ENCODE measurements at regions not wholly inside any gene's neighbourhood (a gene's known extent, or its start where the extent isn't known, plus 50 kb on each side); places are given as distances from the start of the nearest gene placed in this dataset.
"Not testable (repeated sequence)": the region's sequence is repeated elsewhere in the genome, so short reads cannot be mapped to it uniquely, and the experiment has no call there.

DNA sequence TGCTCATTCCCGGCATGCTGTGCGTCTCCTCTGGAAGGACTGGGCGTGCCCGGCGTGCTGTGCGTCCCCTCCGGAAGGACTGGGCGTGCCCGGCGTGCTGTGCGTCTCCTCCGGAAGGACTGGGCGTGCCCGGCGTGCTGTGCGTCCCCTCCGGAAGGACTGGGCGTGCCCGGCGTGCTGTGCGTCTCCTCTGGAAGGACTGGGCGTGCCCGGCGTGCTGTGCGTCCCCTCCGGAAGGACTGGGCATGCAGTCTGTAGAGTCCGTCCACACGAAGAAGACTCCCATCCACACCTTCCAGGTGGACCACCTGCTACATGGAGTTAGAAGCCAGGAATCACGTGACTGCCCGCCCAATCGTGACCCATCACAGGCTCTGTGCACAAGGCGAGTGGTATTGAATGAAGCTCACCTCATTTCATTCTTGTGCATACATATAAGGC lies 577.7 kb upstream of the ADARB2 start:
- DNase-seq: not testable (repeated sequence)

DNA sequence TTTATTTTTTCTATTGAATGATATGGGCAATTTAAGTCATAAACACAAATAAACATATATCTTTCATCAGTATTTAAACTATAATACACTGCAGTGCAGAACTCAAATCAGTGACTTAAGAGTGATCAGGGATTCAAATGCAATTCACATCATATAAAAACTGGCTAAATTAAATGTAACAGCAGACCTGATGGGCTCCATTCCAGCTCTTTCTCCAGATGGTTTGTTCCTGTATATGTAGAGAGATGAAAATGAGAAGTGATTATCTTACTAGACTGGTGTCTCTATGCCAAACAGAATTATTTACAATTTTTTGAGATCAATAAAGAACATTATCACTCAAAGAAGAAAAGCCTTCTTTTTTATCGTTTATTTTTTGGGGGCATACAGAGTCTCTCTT lies 568.8 kb upstream of the ADARB2 start:
- no peak for DNase-seq

DNA sequence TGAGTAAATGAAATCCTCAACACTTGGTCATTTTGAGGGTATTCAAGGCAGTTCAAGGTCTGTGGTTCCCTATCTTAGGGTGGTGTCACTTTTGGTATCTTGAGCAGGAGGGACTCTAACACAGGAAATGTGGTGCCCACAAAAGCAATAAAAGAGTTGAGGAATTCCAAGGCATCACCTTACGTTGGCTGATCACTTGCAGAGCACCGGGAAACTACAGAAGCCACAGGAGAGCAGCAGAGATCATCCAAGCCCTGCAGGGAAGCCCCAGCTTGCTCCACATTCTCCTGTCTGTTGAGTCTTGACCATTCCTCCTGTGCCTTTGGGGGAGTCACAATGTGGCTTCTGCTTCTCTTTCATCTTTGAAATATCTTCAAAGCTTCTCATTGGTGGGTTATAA lies 565.8 kb upstream of the ADARB2 start:
- no peak for DNase-seq

DNA sequence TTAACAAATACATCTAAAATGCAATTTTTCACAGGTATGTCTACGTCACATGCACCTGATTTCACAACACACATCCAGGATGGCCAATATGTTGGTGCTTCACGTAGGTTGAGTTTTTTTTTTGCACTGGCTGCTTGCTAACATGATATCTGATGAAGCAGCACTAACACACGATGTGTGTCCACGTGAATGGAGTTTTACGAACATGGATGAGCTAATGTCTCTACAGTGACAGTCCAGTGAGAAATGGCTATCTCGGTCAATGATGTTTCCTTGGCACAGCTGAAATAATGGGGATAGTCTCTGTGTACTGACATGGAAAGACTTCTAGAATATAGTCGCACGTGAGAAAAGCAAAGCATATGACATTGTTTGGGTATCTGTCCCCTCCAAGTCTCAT lies 563.9 kb upstream of the ADARB2 start:
- no peak for DNase-seq

DNA sequence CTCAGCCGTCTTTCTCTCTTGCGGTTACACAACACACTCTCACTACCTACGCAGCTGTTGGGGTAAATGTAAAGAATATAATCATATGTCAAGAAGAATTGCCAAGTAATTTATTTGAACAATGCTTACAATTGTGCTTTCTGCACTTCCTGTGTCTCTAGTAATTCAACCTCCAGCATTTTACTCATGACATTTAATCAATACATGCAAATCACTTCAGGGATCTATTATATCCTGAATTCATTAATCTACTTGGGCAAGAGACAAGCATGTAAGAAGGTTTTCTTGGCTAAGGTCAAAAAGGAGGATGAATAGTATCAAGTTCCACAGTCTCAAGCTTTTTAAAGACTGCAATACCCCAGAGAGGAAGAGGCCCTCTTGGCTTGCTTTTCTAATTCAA lies 562.9 kb upstream of the ADARB2 start:
- no peak for DNase-seq

DNA sequence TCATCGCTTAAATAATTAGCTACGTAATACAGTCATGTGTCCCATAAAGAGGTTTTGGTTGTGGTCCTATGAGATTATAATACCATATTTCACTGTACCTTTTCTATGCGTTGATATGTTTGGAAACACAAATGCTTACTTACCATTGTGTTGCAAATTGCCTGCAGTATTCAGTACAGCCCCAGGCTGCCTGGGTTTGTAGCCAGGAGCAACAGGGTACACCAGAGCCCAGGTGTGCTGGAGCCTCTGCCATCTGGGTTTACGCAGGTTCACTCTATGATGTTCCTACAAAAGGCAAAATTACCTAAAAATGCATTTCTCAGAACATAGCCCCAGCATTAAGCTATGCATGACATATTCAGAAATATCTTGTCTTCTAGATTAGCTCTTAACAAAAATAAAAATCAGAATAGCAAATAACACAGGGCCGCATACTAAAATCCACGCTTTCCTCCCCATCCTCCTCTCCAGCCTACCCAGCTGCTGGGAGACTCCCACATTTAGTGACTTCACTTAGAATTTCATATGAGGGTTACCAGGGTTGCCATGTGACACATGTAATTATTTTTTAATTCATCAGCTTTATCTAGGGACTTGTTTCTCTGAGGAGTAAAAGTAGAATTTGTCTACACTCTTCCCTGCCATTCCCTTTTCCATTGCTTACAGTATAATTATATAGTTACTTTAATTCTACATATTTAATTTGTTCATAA lies 559.0 kb upstream of the ADARB2 start:
- no peak for DNase-seq

DNA sequence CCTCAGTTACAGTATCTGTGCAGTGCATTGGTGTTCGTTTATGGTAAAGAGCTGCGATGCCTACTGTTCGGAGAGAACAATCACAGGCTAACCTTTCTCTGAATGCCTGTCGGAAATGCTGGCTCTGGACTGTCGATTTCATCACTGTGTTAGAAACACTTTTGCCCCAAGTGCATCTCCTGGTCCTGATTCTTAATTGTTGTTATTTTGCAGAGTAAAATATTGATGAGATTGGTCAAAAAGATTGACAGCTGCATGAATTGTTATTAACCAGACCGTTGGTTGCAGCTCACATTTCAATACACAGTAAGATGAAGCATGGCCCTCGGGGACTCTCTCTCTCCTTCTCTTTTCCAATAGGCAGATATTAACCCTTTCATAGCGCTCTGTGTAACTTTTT lies 557.4 kb upstream of the ADARB2 start:
- DNase-seq: no peak

DNA sequence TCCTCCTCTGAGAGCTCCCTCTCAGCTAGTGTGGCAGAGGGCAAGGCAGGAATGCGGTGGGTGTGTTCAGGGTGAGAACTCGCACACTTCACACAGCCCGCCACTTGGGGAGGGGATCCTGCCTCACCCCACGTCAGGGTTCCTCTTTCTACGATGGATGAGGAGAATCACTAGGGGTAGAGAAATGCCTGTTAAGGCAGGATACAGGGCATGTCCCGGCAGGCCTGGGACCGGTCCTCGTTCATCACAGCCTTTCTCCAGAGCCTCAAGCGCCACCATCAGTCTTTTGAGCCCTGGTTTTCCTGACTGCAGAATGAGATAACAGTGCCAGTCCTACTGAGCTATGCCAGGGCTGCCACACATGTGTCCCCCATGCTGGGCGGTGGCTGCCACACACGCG lies 546.7 kb upstream of the ADARB2 start:
- DNase-seq: no peak

DNA sequence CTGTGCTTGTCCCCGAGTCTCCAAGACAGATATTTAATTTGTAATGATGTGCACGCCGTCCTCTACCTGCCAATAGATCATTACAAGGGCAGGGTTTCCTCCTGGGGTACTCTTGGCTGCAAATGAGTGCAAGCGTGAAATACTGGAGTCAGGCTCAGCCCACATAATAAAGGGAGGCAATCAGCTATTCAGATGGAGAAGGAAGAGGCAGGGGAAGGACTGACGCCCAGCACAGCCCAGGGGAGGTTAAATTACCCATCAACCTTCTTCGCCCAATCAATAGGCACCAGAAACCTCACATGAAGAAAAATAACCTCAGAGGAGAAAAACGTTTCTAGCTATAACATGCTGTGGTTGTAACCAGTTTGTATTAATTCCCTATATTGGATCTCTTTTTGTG lies 544.9 kb upstream of the ADARB2 start:
- no peak for DNase-seq

DNA sequence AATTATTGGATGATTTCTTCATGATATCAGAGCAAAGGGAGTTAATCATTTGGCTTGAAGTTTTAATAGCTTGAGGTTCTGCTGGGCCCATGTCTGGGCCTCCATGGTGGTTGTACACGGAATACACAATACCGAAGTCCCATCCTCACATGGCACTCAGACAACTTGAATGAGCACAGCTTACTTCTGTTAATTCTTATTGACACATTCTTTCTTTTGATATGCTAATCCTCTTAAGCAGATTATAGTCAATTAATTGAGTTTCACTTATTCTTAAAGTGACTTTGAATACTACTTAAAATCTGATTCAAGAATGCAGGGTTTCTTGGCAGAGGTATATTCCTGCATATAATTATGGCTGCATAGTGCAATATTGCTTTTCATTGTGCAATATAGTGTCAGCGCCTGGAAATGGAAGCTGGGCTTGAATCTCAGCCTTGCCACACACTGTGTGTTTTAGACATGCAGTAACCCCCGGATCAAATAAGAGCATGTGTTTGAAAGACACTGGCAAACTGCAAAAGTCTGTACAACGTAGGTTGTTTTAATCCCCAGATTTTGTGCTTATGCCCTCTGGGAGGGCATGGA lies 543.5 kb upstream of the ADARB2 start:
- DNase-seq: no peak

DNA sequence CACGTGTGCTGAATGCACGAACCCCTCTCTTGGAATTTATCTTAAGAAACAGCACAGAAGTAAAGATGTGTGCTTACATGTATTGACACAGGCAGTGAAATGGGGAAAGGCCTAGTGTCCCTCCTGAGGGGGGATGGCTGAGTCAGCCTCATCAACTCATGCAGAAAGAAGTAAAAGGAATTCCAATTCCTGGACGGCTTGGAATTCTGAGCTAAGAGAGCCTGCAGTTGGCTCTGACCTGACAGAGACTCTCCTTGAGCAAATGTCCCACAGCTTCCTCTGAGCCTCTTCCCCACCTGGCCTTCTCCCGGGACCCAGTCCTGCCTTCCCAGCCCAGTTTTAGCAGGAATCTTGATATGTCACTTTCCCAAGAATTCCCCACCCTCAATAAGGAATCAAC lies 542.4 kb upstream of the ADARB2 start:
- no peak for DNase-seq

DNA sequence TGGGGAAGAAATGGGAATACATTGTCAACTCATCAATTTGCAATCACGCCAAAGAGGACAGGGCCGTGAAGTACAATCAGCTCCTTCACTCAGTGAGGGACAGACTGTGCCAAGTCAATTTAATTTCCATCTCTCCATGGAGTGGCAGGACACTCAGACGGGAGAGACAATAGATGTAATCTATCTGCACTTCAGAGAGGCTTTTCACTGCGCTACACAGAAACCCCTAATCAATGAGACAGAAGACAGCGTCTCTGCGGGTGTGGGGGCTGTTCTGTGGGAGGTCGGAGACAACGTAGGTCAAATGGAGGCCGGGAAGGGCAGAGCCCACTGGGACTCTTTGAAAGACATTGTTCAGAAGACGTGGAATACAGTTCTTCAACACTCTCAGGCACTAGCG lies 541.0 kb upstream of the ADARB2 start:
- DNase-seq: no peak

DNA sequence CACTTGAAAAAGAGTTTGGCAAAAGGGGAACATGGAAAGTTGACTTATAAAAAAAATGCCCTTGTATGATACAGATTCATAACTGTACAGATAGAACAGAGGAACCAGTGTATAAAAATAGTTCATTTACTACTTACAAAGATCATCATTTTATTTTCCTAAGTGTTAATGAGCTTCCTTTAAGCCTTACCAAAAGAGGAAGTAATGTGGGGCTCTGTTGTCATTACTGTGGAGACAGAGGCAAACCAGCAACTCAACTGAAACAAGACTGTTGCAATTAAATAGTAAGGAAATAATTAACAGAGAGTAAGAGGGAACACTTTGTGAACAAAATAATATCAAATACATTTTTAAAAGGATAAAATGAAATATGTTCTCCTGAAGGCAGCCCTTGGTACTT lies 526.2 kb upstream of the ADARB2 start:
- DNase-seq: no peak

DNA sequence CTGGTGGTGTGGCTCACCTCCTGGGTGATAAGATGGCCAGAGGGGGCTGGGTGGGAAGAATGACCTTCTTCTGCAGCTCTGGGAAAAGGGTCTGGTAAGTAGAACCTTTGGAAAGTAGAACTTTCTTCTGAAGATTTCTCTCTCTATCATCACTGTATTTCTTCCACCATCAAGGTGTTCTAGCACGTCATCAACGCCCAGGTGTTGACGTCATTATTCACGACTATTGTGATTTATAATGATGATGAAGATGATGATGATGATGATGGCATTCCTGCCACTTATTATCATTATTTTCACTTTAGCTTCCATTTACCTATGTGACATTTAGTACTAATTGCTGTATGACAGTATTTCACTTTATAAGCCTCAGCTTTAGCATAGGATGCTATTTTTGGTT lies 525.6 kb upstream of the ADARB2 start:
- no peak for DNase-seq

DNA sequence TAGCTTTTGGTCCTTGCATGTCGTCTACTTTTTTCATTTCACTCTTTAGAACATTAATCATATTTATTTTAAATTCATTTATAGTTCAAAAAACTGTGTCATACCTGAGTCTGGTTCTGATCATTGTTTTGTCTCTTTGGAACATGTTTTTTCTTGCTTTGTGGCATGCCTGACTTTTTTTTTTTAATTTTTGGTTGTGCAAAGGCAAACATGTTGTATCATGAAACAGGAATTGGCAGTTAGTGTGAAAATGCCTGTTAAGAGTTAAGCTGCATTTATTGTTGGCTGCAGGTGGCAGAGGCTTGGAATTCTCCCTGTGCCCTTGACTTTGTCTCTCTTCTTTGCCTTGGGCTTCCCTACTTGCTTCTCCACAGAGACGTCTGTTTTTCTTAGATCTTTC lies 525.0 kb upstream of the ADARB2 start:
- DNase-seq: no peak

DNA sequence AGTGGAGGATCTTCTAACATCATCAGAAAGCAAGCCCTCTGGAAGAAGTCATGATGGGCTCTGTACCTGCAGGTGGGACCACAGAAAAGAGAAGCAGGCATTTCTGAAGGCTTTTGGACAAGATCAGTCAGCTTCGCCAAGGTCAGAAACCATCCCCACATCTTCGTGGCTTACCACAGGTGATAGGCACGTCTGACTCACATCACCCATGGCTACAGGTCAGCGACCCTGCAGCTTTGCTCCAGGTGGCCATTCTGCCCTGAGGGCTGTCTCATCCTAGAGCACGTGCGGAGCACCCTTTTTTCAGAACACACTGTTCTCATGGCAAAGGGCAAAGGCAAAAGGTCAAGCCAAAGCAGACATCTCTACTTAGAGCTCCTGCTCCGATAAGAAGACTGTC lies 518.9 kb upstream of the ADARB2 start:
- DNase-seq: no peak

DNA sequence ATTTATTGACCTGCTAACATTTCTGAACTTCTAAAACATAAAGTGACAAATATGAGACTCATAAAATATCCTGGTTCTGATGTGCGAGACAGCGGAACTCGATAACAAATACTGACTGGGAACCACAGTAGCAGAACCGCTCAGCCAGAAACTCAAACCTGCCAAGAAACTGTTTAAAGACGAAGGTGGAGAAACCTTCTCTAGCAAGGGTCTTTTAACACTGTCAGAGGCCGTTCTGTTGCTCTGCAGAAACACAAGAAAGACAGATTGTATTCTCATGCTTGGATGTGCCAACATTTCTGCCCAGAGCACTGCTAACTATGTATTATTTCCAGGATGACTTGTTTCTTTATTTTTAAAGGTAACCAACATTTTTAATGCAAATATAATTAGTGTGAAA lies 514.8 kb upstream of the ADARB2 start:
- DNase-seq: no peak

DNA sequence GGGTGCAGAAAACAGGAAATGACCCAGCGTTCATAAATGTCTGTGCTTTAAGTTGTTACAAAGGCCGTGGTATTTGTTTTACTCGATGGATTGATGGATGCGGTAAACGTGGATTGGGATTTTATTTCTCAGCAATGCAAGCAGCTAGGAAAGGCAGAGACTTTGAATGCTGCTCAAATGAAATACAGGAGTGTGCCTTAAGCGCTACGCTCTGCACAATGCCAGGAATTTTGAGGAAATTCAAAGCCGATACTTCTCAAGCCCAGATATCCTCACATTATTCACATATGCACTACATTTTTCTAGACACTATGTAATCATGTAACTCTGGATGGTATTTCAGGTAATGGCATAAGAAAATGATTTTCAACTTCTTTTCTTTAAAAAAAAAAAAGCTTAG lies 514.3 kb upstream of the ADARB2 start:
- DNase-seq: no peak

DNA sequence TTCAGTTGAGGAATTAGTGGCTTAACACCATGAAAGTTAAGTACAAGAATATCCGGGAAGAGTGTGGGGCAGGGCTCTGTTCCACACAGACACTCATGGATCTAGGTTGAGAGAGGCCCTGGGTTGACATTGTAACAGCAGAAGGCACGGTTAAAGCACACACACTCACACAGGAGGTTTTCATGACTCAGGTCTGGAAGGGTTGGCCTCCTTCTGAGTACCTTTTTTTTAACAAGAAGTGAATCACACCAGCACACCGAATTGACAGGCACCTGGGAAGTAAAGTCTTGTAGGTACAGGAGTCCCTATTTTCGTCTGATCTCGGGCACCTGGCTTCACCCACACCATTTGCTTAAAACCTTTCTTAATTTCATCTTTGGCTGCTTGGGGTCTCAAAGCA lies 509.4 kb upstream of the ADARB2 start:
- DNase-seq: no peak

DNA sequence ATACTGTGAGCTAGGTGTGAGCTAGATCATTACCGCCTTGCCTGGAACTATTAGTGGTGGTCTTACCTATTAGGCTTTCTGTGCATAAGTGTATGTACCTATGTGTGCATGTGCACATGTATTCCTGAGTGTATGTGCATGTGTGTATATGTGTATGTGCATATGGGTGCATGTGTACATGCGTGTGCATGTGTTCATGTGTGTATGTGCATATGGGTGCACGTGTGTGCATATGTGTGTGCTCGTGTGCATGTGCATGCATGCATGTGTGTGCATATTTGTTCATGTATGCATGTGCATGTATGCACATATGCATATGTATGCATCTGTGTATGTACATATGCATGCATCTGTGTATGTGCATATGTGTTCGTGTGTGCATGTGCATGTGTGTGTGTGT lies 508.3 kb upstream of the ADARB2 start:
- DNase-seq: no peak

DNA sequence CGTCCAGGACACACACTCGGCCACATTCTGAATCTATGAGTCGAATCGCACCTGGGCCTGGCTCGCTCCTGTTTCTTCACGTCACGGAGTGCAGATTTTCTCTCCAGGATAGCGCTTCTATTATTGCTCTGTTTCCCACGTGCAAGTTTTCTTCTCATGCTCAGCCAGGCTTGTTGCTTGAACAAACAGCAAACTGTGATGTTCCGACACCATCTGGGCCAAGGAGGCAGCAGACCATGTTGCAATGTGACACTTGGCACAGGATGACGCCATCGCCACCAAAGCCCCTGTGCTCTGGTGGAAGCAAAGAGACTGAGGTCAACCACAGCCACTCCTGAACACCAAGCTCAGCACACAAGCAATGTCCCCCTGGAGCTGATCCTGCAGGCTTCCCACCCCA lies 507.1 kb upstream of the ADARB2 start:
- no peak for DNase-seq

DNA sequence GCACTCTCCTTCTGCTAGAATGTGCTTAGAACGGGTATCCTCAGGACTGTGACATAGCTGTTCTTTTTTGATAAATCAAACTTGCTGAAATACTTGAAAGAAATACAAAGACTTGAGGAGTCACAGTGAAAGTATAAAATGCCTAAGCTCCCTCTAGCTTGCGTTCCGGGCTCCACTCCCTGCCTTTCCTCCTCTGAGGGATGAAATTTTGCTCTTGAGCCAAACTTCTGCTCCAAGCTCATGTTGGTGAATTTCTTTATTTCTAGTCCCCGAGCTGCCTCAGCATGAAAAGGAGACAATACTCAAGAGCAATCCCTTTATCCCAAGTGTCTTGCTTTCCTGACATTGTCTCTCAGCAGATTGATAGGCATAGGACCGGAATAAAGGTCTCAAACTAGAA lies 499.6 kb upstream of the ADARB2 start:
- DNase-seq: no peak

DNA sequence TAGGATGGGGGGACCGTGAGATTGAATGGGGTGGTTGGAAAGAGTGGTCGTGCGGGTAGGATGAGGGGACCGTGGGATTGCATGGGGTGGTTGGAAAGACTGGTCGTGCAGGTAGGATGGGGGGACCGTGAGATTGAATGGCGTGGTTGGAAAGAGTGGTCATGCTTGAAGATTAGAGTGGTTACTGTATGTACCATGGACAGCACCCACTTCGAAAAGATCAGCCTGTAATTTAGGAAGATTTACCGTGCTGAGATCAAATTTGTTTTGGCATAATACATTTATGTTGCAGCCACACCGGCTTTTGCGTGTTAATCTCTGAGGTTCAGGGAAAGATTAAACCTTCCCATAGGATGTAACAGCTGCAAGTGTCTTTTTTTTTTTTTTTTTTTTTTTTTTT lies 495.2 kb upstream of the ADARB2 start:
- no peak for DNase-seq

DNA sequence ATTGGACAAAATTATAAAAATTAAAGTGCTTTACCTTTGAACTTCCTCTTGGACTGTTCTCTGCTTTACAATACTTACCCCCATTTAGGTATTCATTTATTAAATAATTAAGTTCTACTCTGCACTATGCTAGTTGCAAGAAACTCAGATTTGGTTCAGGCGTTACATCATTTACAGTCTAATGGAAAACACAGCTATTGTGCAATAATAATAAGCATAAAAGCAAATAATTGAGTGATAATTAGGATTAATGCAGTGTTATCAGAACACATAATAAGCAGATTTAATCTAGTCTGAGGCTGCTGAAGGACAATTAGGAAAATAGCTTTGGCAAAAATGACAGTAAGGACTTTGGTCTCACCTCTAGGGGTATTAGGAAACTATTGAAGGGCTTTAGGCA lies 493.2 kb upstream of the ADARB2 start:
- DNase-seq: no peak

DNA sequence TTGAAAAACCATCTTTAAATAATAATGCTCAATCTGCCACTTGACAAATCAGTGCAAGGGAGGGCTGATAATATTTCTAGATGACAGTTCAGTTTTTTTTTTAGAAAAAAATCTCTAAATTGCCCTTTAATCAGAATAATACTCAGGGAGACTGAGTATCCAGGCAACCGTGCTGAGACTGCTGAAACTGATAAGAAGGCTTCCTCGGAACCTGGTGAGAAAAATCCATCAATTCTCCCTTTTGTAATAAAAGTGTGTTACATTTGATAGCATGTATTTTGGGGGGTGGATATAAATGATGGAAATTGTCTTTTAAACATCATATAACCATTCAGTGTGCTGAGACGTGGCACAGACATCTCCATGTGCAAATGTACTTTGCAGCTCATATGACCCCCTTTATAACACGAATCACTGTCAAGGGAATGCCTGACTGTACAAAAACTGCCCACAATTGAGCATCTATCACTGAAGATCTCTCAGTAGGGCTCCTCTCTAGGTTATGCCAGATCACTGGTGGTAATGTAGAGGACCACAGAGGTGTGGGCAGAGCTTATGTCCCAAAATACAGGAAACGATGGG lies 491.1 kb upstream of the ADARB2 start:
- DNase-seq: no peak
